ENCODE measurements at regions not wholly inside any gene's neighbourhood (a gene's known extent, or its start where the extent isn't known, plus 50 kb on each side); places are given as distances from the start of the nearest gene placed in this dataset.

- Histone ChIP-seq H3K4me1 (ENCODE audit: control insufficient read depth in 1 of 2, insufficient read depth in 2 of 2, low read length in 2 of 2) (peaks cover 15 to 17% of the 10 kb centered on the region in 2 experiments), H3K9ac (ENCODE audit: low read length) (no peak overlapping the region), H3K9me3 (ENCODE audit: control insufficient read depth in 1 of 2, insufficient read depth in 1 of 2, low read depth in 1 of 2, low read length in 2 of 2) (no peaks in the 10 kb centered on the region), H3K4me3 (replicated peaks in 1 of 2; ENCODE audit: low read depth in 1 of 2, low read length in 2 of 2) (no peak overlapping the region), H3K9me2 (ENCODE audit: insufficient read depth) (no peaks in the 10 kb centered on the region), H4K20me1 (ENCODE audit: insufficient read depth) (no peaks in the 10 kb centered on the region), H2AFZ (ENCODE audit: low read depth, low read length, poor library complexity, severe bottlenecking) (peak overlapping the region; percentile 46), H3K27me3 (ENCODE audit: insufficient read depth, low read length) (no peaks in the 10 kb centered on the region), H3K4me2 (ENCODE audit: low read length) (peak overlapping the region; percentile 53), H3K36me3 (ENCODE audit: control insufficient read depth in 1 of 2, insufficient read depth in 2 of 2, low read length in 2 of 2) (no peaks in the 10 kb centered on the region), H3K27ac (ENCODE audit: low read depth, low read length) (peak overlapping the region; percentile 36), H3K79me2 (ENCODE audit: insufficient read depth, low read length) (no peaks in the 10 kb centered on the region)
- intact Hi-C loops (cut with micrococcal nuclease): loop anchor here (10.0 kb wide), 1 partner anchor 45 kb away; no protein-coding TSS in a partner anchor
- ChIA-PET RAD21 (ENCODE audit: low non-redundant PET in 1 of 2, low total read pairs in 2 of 2, uncharacterized antibody in 2 of 2, unreplicated experiment in 2 of 2) (no interaction called here), CTCF (interaction anchor here (1.0 to 2.4 kb wide), 3 partner anchors 8 to 44 kb away, joined by 5 to 10 read pairs (median 7); no protein-coding TSS in a partner anchor), POLR2A (no interaction called here)
- DNase-seq (ENCODE audit: low read depth, low spot score): peak; percentile 68
- peak; percentile 62; the same call in 1 of the 2 replicates for TF ChIP-seq JUND (IDR thresholded peaks at IDR 0.05)
- TF ChIP-seq POLR2AphosphoS5 (IDR thresholded peaks at IDR 0.05; ENCODE audit: low read depth, low read length): 0 out of 2 replicates have a peak, but pooled peaks have one; percentile 23
- TF ChIP-seq FOSL1 (IDR thresholded peaks at IDR 0.05; ENCODE audit: low read depth): peak; percentile 56
- TF ChIP-seq ZFX (IDR thresholded peaks at IDR 0.05): peak; percentile 28; the same call in 1 of the 2 replicates
- no peak for TF ChIP-seq ZBTB33 (IDR thresholded peaks at IDR 0.05; ENCODE audit: extremely low read depth, insufficient replicate concordance, low read length)
- no peak for TF ChIP-seq SP1 (IDR thresholded peaks at IDR 0.05; ENCODE audit: low read depth)
- no TSS peak for BruUV-seq (replicated peaks)
- peak; percentile 97 for ATAC-seq
Measured at GRCh38 chr9:75229605-75230332, 141.5 kb downstream of the OSTF1 start.

GRCh38 chr9:75230469-75230868, 142.2 kb downstream of the OSTF1 start:
- H3K79me2 ChIP-seq (ENCODE audit: insufficient read depth, low read length): no peaks in the 10 kb centered on the region
- H3K9me3 ChIP-seq (ENCODE audit: control insufficient read depth in 1 of 2, insufficient read depth in 1 of 2, low read depth in 1 of 2, low read length in 2 of 2): no peaks in the 10 kb centered on the region; a peak in 1 of 4 replicates
- no peaks in the 10 kb centered on the region for H4K20me1 ChIP-seq (ENCODE audit: insufficient read depth)
- H3K27me3 ChIP-seq (ENCODE audit: insufficient read depth, low read length): no peaks in the 10 kb centered on the region
- POLR2A ChIA-PET: no interaction called here
- H3K36me3 ChIP-seq (ENCODE audit: control insufficient read depth in 1 of 2, insufficient read depth in 2 of 2, low read length in 2 of 2): no peaks in the 10 kb centered on the region
- no peak overlapping the region for H3K9ac ChIP-seq (ENCODE audit: low read length)
- no peak overlapping the region for H3K4me3 ChIP-seq (replicated peaks in 1 of 2; ENCODE audit: low read depth in 1 of 2, low read length in 2 of 2)
- RAD21 ChIA-PET (ENCODE audit: low non-redundant PET in 1 of 2, low total read pairs in 2 of 2, uncharacterized antibody in 2 of 2, unreplicated experiment in 2 of 2): no interaction called here
- no peaks in the 10 kb centered on the region for H3K9me2 ChIP-seq (ENCODE audit: insufficient read depth)
- intact Hi-C loops (cut with micrococcal nuclease): loop anchor here (10.0 kb wide), 1 partner anchor 46 kb away; no protein-coding TSS in a partner anchor
- CTCF ChIA-PET: interaction anchor here (1.0 to 2.4 kb wide), 3 partner anchors 8 to 45 kb away, joined by 5 to 10 read pairs (median 7); no protein-coding TSS in a partner anchor
- BruUV-seq (replicated peaks): no TSS peak
- H3K4me1 ChIP-seq (ENCODE audit: control insufficient read depth in 1 of 2, insufficient read depth in 2 of 2, low read length in 2 of 2): peaks cover 15 to 17% of the 10 kb centered on the region in 2 experiments
- H2AFZ ChIP-seq (ENCODE audit: low read depth, low read length, poor library complexity, severe bottlenecking): no peak overlapping the region
- H3K27ac ChIP-seq (ENCODE audit: low read depth, low read length): no peak overlapping the region
- DNase-seq (ENCODE audit: low read depth, low spot score): no peak
- peak overlapping the region; percentile 53; the same call in 1 of the 2 replicates for H3K4me2 ChIP-seq (ENCODE audit: low read length)
- no peak for ATAC-seq
- no peak for TF ChIP-seq EGR1 (IDR thresholded peaks at IDR 0.05; ENCODE audit: low read depth)
- no peak for TF ChIP-seq POLR2A (IDR thresholded peaks at IDR 0.05; ENCODE audit: borderline replicate concordance, extremely low read depth, insufficient read depth, insufficient read length)
- no peak for TF ChIP-seq EZH2phosphoT487 (IDR thresholded peaks at IDR 0.05; ENCODE audit: borderline replicate concordance)
- TF ChIP-seq CEBPB (IDR thresholded peaks at IDR 0.05; ENCODE audit: low read depth): no peak
- no peak for TF ChIP-seq EZH2 (IDR thresholded peaks at IDR 0.05)
- TF ChIP-seq TCF7L2 (IDR thresholded peaks at IDR 0.05; ENCODE audit: borderline replicate concordance, extremely low read depth, insufficient read depth, insufficient read length): no peak
- no peak for TF ChIP-seq SRF (IDR thresholded peaks at IDR 0.05; ENCODE audit: low read depth)
- TF ChIP-seq SIN3A (IDR thresholded peaks at IDR 0.05; ENCODE audit: low read depth): no peak
- no peak for TF ChIP-seq SP1 (IDR thresholded peaks at IDR 0.05; ENCODE audit: low read depth)
- TF ChIP-seq, protein P1, sequence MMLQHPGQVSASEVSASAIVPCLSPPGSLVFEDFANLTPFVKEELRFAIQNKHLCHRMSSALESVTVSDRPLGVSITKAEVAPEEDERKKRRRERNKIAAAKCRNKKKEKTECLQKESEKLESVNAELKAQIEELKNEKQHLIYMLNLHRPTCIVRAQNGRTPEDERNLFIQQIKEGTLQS (IDR thresholded peaks at IDR 0.05): no peak
- no peak for TF ChIP-seq ELF1 (IDR thresholded peaks at IDR 0.05; ENCODE audit: borderline replicate concordance, low read depth)
- TF ChIP-seq ZBTB33 (IDR thresholded peaks at IDR 0.05; ENCODE audit: extremely low read depth, insufficient replicate concordance, low read length): no peak
- TF ChIP-seq ZFX (IDR thresholded peaks at IDR 0.05): no peak
